ENCODE measurements at regions not wholly inside any gene's neighbourhood (a gene's known extent, or its start where the extent isn't known, plus 50 kb on each side); places are given as distances from the start of the nearest gene placed in this dataset.

- peaks cover 0 to 3% (median 0%) of the 10 kb centered on the region in 3 donors for H3K9me3 ChIP-seq (ENCODE audit: control insufficient read depth in 2 of 3, insufficient read depth in 1 of 3, low read length in 3 of 3)
- H3K27me3 ChIP-seq (ENCODE audit: control insufficient read depth, insufficient read depth, low read length), result no peaks in the 10 kb centered on the region
- H3K27ac ChIP-seq (ENCODE audit: low read depth in 2 of 2, low read length in 2 of 2), result no peak overlapping the region
- no peaks in the 10 kb centered on the region for H3K4me1 ChIP-seq (ENCODE audit: control insufficient read depth in 2 of 3, insufficient read depth in 2 of 3, low read depth in 1 of 3, low read length in 3 of 3)
- no peak overlapping the region for H3K9ac ChIP-seq (ENCODE audit: low read length in 3 of 3)
- H3K4me3 ChIP-seq (ENCODE audit: low read length in 3 of 3), result no peak overlapping the region
- H3K36me3 ChIP-seq (ENCODE audit: control insufficient read depth in 2 of 3, insufficient read depth in 3 of 3, low read length in 3 of 3), result no peaks in the 10 kb centered on the region
- FAIRE-seq, result no peak
- intact Hi-C loops (cut with DNase I), result no loop called here
- DNase-seq, result no peak
- TF ChIP-seq, protein P1, sequence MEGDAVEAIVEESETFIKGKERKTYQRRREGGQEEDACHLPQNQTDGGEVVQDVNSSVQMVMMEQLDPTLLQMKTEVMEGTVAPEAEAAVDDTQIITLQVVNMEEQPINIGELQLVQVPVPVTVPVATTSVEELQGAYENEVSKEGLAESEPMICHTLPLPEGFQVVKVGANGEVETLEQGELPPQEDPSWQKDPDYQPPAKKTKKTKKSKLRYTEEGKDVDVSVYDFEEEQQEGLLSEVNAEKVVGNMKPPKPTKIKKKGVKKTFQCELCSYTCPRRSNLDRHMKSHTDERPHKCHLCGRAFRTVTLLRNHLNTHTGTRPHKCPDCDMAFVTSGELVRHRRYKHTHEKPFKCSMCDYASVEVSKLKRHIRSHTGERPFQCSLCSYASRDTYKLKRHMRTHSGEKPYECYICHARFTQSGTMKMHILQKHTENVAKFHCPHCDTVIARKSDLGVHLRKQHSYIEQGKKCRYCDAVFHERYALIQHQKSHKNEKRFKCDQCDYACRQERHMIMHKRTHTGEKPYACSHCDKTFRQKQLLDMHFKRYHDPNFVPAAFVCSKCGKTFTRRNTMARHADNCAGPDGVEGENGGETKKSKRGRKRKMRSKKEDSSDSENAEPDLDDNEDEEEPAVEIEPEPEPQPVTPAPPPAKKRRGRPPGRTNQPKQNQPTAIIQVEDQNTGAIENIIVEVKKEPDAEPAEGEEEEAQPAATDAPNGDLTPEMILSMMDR (IDR thresholded peaks at IDR 0.05; ENCODE audit: borderline replicate concordance, extremely low read depth, insufficient read depth), result no peak
Observed at GRCh38 chr5:10110228-10110627, 139.5 kb downstream of the ATPSCKMT start.

- H3K27ac ChIP-seq (ENCODE audit: low read depth in 2 of 2, low read length in 2 of 2), result no peak overlapping the region
- H3K9ac ChIP-seq (ENCODE audit: low read length in 3 of 3), result no peak overlapping the region
- H3K9me3 ChIP-seq (ENCODE audit: control insufficient read depth in 2 of 3, insufficient read depth in 1 of 3, low read length in 3 of 3), result peaks cover 0 to 3% (median 0%) of the 10 kb centered on the region in 3 donors
- TF ChIP-seq, protein P1 (IDR thresholded peaks at IDR 0.05; ENCODE audit: borderline replicate concordance, extremely low read depth, insufficient read depth), result no peak
- no peaks in the 10 kb centered on the region for H3K4me1 ChIP-seq (ENCODE audit: control insufficient read depth in 2 of 3, insufficient read depth in 2 of 3, low read depth in 1 of 3, low read length in 3 of 3)
- H3K27me3 ChIP-seq (ENCODE audit: control insufficient read depth, insufficient read depth, low read length), result no peaks in the 10 kb centered on the region
- H3K4me3 ChIP-seq (ENCODE audit: low read length in 3 of 3), result no peak overlapping the region
- no peak for FAIRE-seq
- H3K36me3 ChIP-seq (ENCODE audit: control insufficient read depth in 2 of 3, insufficient read depth in 3 of 3, low read length in 3 of 3), result no peaks in the 10 kb centered on the region
- intact Hi-C loops (cut with DNase I), result no loop called here
- no peak for DNase-seq
Observed at GRCh38 chr5:10109299-10109698, 140.4 kb downstream of the ATPSCKMT start.

- H3K36me3 ChIP-seq (ENCODE audit: control insufficient read depth in 2 of 3, insufficient read depth in 3 of 3, low read length in 3 of 3), result no peaks in the 10 kb centered on the region
- no peak overlapping the region for H3K9ac ChIP-seq (ENCODE audit: low read length in 3 of 3)
- no peaks in the 10 kb centered on the region for H3K27me3 ChIP-seq (ENCODE audit: control insufficient read depth, insufficient read depth, low read length)
- DNase-seq (no peak), FAIRE-seq (no peak)
- no peak overlapping the region for H3K4me3 ChIP-seq (ENCODE audit: low read length in 3 of 3)
- peaks cover 0 to 3% (median 0%) of the 10 kb centered on the region in 3 donors for H3K9me3 ChIP-seq (ENCODE audit: control insufficient read depth in 2 of 3, insufficient read depth in 1 of 3, low read length in 3 of 3)
- H3K4me1 ChIP-seq (ENCODE audit: control insufficient read depth in 2 of 3, insufficient read depth in 2 of 3, low read depth in 1 of 3, low read length in 3 of 3), result no peaks in the 10 kb centered on the region
- intact Hi-C loops (cut with DNase I), result no loop called here
- no peak overlapping the region for H3K27ac ChIP-seq (ENCODE audit: low read depth in 2 of 2, low read length in 2 of 2)
- TF ChIP-seq, protein P1 (IDR thresholded peaks at IDR 0.05; ENCODE audit: borderline replicate concordance, extremely low read depth, insufficient read depth), result no peak
Observed at GRCh38 chr5:10106806-10107205, 142.9 kb downstream of the ATPSCKMT start.

DNA sequence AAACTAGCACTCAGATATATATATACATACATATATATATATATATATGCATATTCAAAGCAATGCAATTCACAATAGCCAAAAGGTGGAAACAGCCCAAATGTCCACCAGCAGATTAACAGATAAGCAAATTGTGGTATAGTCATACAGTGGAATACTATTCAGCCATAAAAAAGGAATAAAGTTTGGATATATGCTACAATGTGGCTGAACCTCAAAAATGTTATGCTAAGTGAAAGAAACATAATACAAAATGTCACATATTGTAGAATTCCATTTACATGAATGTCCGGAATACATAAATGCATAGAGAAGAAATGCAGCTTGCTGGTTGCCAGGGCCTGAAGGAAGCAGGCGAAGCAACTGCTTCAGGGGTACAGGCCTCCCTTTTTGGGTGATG lies 143.4 kb downstream of the ATPSCKMT start:
- Histone ChIP-seq H3K4me1 (ENCODE audit: control insufficient read depth in 2 of 3, insufficient read depth in 2 of 3, low read depth in 1 of 3, low read length in 3 of 3) (no peaks in the 10 kb centered on the region), H3K27me3 (ENCODE audit: control insufficient read depth, insufficient read depth, low read length) (no peaks in the 10 kb centered on the region), H3K27ac (ENCODE audit: low read depth in 2 of 2, low read length in 2 of 2) (no peak overlapping the region), H3K36me3 (ENCODE audit: control insufficient read depth in 2 of 3, insufficient read depth in 3 of 3, low read length in 3 of 3) (no peaks in the 10 kb centered on the region), H3K4me3 (ENCODE audit: low read length in 3 of 3) (no peak overlapping the region), H3K9me3 (ENCODE audit: control insufficient read depth in 2 of 3, insufficient read depth in 1 of 3, low read length in 3 of 3) (peaks cover 0 to 3% (median 0%) of the 10 kb centered on the region in 3 donors), H3K9ac (ENCODE audit: low read length in 3 of 3) (no peak overlapping the region)
- TF ChIP-seq, protein P1 (IDR thresholded peaks at IDR 0.05; ENCODE audit: borderline replicate concordance, extremely low read depth, insufficient read depth), result no peak
- no peak for DNase-seq
- no peak for FAIRE-seq
- intact Hi-C loops (cut with DNase I), result no loop called here
